Mammary epithelial cell (primary cell): ENCODE measurements at regions not wholly inside any gene's neighbourhood (a gene's known extent, or its start where the extent isn't known, plus 50 kb on each side); places are given as distances from the start of the nearest gene placed in this dataset.

Experiments used
- CTCF ChIP-seq, 2 donors: IDR thresholded peaks in 1 of 2; conservative IDR thresholded peaks in 1 of 2; 2 replicates each; pipeline ENCODE4 v1.5.1; 2011 to 2012; ENCODE audit warnings: inconsistent platforms in 2 of 2, low read length in 2 of 2, mild to moderate bottlenecking in 2 of 2, control low read depth in 1 of 2, low read depth in 1 of 2; ENCODE audit not compliant: insufficient read depth in 1 of 2; ENCODE audit errors: extremely low read depth in 1 of 2
- EZH2 ChIP-seq: IDR thresholded peaks from 2 replicates; pipeline ENCODE4 v1.6.1; 2012; ENCODE audit warnings: low read length, inconsistent platforms, borderline replicate concordance

- TF ChIP-seq CTCF (conservative IDR thresholded peaks at IDR 0.05 in 1 of 2, IDR thresholded peaks at IDR 0.05 in 1 of 2; ENCODE audit: extremely low read depth in 1 of 2, insufficient read depth in 1 of 2, low read depth in 1 of 2, low read length in 2 of 2) (no peak), EZH2 (no peak)
Observed at GRCh38 chr14:44287858-44288257, 219.2 kb downstream of the FSCB start.
